ENCODE measurements at regions not wholly inside any gene's neighbourhood (a gene's known extent, or its start where the extent isn't known, plus 50 kb on each side); places are given as distances from the start of the nearest gene placed in this dataset.

- WGBS, 2 donors = 80 to 93% methylated on average over 7 of the region's 7 CpGs
- H3K27ac ChIP-seq = no peak overlapping the region
- DNase-seq = no peak
Measured at GRCh38 chr6:15063253-15063853, 182.5 kb upstream of the JARID2 start.

DNA sequence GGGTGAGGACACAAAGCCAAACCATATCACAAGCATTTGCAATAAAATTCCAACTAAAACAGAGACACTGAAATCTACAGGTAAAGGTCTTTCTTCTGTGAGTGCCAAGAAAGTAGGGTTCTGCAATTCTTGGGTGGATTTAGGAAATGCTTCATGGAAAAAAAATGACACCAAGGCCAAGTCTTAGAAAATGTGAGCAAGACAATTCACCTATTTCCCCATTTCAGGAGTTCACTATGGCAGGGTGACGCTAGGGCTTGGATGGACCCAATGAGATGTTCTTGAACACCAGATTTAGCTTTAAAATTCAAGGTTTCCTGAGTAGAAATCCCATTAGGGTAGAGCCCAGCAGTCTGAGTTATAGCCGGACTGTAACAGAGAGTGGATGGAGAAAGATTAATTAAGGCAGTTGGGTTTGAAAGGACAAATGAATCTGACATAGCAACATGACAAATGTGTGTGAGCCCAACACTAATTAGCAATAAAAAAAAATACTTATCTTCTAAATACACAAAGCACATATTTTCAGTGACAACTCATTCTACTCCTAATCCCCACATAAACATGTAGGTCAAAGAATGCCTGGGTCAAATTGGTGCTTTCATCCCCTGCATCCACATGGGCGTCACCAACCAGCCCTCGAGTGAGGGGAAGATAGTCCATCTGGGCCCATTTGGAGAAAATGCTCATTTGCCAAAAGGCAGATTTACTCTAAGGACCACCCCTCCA lies 180.4 kb upstream of the JARID2 start:
- WGBS, 2 donors = 82 to 84% methylated on average over 4 of the region's 4 CpGs
- no peaks in the 10 kb centered on the region for H3K4me1 ChIP-seq
- intact Hi-C loops (cut with DNase I) = no loop called here
- H3K36me3 ChIP-seq = no peaks in the 10 kb centered on the region
- TF ChIP-seq EP300 (IDR thresholded peaks at IDR 0.05) (no peak), CTCF (IDR thresholded peaks at IDR 0.05) (no peak), POLR2A (IDR thresholded peaks at IDR 0.05) (no peak), POLR2AphosphoS5 (IDR thresholded peaks at IDR 0.05) (no peak)
- no peaks in the 10 kb centered on the region for H3K27me3 ChIP-seq
- H3K27ac ChIP-seq = no peak overlapping the region
- no peaks in the 10 kb centered on the region for H3K9me3 ChIP-seq
- no peak for DNase-seq
- H3K4me3 ChIP-seq = no peak overlapping the region

More at GRCh38 chr6:15063253-15063853, 182.5 kb upstream of the JARID2 start:
- H3K27me3 ChIP-seq = no peaks in the 10 kb centered on the region
- TF ChIP-seq POLR2A (IDR thresholded peaks at IDR 0.05) = no peak
- no peak for TF ChIP-seq POLR2AphosphoS5 (IDR thresholded peaks at IDR 0.05)
- no peak for TF ChIP-seq EP300 (IDR thresholded peaks at IDR 0.05)
- no peak for TF ChIP-seq CTCF (IDR thresholded peaks at IDR 0.05)
- intact Hi-C loops (cut with DNase I) = no loop called here
- H3K9me3 ChIP-seq = no peaks in the 10 kb centered on the region
- no peak overlapping the region for H3K4me3 ChIP-seq
- H3K36me3 ChIP-seq = no peaks in the 10 kb centered on the region
- H3K4me1 ChIP-seq = no peaks in the 10 kb centered on the region

DNA sequence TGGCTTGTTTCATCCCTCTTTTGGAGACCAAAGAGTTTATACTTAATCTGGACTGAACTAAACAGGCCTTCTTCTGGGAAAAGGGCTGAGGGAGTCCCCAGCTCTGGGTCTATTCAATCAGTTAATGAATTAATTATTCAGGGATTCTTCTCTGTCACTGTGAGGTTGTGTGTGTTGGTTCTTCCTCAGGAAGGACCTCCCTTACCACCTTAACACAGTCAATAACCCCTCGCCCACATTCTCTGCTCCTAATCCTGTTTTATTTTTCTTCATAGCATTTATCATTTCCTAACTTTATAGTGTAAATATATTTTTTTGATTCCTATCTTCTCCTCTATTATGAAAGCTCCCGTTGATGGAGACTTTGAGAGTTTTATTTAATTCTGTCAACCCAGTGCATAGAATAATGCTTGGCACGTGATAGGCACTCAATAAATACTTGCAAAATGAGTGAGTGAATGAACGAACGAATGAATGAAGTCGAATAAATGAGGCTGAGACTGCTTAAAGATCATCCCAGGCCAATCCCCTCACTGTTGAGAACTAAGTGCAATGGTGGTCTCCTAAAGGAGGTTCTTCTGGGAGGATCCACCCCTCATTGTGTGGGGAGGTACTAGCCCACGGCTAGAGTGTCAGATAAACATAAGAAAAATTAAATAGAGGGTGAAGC lies 179.6 kb upstream of the JARID2 start:
- Histone ChIP-seq H3K4me3 (no peak overlapping the region), H3K27me3 (no peaks in the 10 kb centered on the region), H3K27ac (peak overlapping the region in 2 of 4 donors; percentile 41 to 43), H3K4me1 (no peaks in the 10 kb centered on the region), H3K36me3 (no peaks in the 10 kb centered on the region), H3K9me3 (no peaks in the 10 kb centered on the region)
- WGBS, 2 donors = 73 to 74% methylated on average over 7 of the region's 7 CpGs
- TF ChIP-seq EP300 (IDR thresholded peaks at IDR 0.05) = no peak
- no peak for TF ChIP-seq CTCF (IDR thresholded peaks at IDR 0.05)
- TF ChIP-seq POLR2A (IDR thresholded peaks at IDR 0.05) = no peak
- no peak for TF ChIP-seq POLR2AphosphoS5 (IDR thresholded peaks at IDR 0.05)
- DNase-seq = no peak
- intact Hi-C loops (cut with DNase I) = no loop called here

- no peaks in the 10 kb centered on the region for H3K27me3 ChIP-seq
- 47 to 66% methylated on average over 3 of the region's 3 CpGs for WGBS, 2 donors
Measured at GRCh38 chr6:15073344-15073789, 172.5 kb upstream of the JARID2 start.

More at GRCh38 chr6:15073344-15073789, 172.5 kb upstream of the JARID2 start:
- H3K4me1 ChIP-seq = no peaks in the 10 kb centered on the region
- no peak overlapping the region for H3K27ac ChIP-seq
- no peak for TF ChIP-seq EP300 (IDR thresholded peaks at IDR 0.05)
- no peak for TF ChIP-seq POLR2AphosphoS5 (IDR thresholded peaks at IDR 0.05)
- no peak for TF ChIP-seq POLR2A (IDR thresholded peaks at IDR 0.05)
- no peak for TF ChIP-seq CTCF (IDR thresholded peaks at IDR 0.05)
- no peak for DNase-seq
- intact Hi-C loops (cut with DNase I) = no loop called here
- H3K9me3 ChIP-seq = no peaks in the 10 kb centered on the region
- H3K4me3 ChIP-seq = no peak overlapping the region
- no peaks in the 10 kb centered on the region for H3K36me3 ChIP-seq

Data from sigmoid colon (tissue), 6 donors.